Subcutaneous abdominal adipose tissue (tissue), 5 donors: ENCODE measurements at regions not wholly inside any gene's neighbourhood (a gene's known extent, or its start where the extent isn't known, plus 50 kb on each side); places are given as distances from the start of the nearest gene placed in this dataset.

Experiments
- H3K27ac ChIP-seq: one replicate; pipeline ENCODE4 v1.7.0; 2013; ENCODE audit warnings: low read depth, mild to moderate bottlenecking, inconsistent platforms, low read length, moderate library complexity
- H3K27me3 ChIP-seq, 5 donors: one replicate each; pipeline ENCODE4 v1.7.0; 2013; ENCODE audit warnings: low read length in 5 of 5, inconsistent platforms in 1 of 5; ENCODE audit not compliant: control insufficient read depth in 5 of 5, insufficient read depth in 4 of 5
- H3K36me3 ChIP-seq, 5 donors: one replicate each; pipeline ENCODE4 v1.7.0; 2013; ENCODE audit warnings: low read length in 5 of 5; ENCODE audit not compliant: control insufficient read depth in 5 of 5, insufficient read depth in 5 of 5
- H3K4me1 ChIP-seq, 5 donors: one replicate each; pipeline ENCODE4 v1.7.0; 2013; ENCODE audit warnings: low read length in 5 of 5, mild to moderate bottlenecking in 3 of 5, moderate library complexity in 1 of 5; ENCODE audit not compliant: control insufficient read depth in 5 of 5, insufficient read depth in 5 of 5
- H3K4me3 ChIP-seq, 5 donors: one replicate each; pipeline ENCODE4 v1.7.0; 2013; ENCODE audit warnings: low read length in 5 of 5, low read depth in 1 of 5
- H3K9ac ChIP-seq, 5 donors: one replicate each; pipeline ENCODE4 v1.7.0; 2013; ENCODE audit warnings: low read length in 5 of 5, mild to moderate bottlenecking in 4 of 5, moderate library complexity in 3 of 5
- H3K9me3 ChIP-seq, 5 donors: one replicate each; pipeline ENCODE4 v1.7.0; 2013; ENCODE audit warnings: low read length in 5 of 5; ENCODE audit not compliant: control insufficient read depth in 5 of 5
- donor health status: healthy.
- donor health status: healthy.
- donor health status: healthy.
- donor health status: healthy.
- donor health status: healthy.

GRCh38 chr6:50301307-50301706, 251.6 kb upstream of the DEFB112 start:
- Histone ChIP-seq H3K27ac (no peak overlapping the region), H3K4me1 (no peaks in the 10 kb centered on the region), H3K4me3 (no peak overlapping the region), H3K9me3 (no peaks in the 10 kb centered on the region), H3K27me3 (no peaks in the 10 kb centered on the region), H3K36me3 (no peaks in the 10 kb centered on the region), H3K9ac (no peak overlapping the region)

GRCh38 chr6:50305660-50306059, 255.9 kb upstream of the DEFB112 start:
- H3K27me3 ChIP-seq = no peaks in the 10 kb centered on the region
- H3K4me1 ChIP-seq = no peaks in the 10 kb centered on the region
- no peak overlapping the region for H3K9ac ChIP-seq
- no peaks in the 10 kb centered on the region for H3K9me3 ChIP-seq
- H3K36me3 ChIP-seq = no peaks in the 10 kb centered on the region
- H3K27ac ChIP-seq = no peak overlapping the region
- no peak overlapping the region for H3K4me3 ChIP-seq

GRCh38 chr6:50318536-50318935, 268.8 kb upstream of the DEFB112 start:
- no peak overlapping the region for H3K4me3 ChIP-seq

GRCh38 chr6:50330347-50330746, 280.6 kb upstream of the DEFB112 start:
- H3K27me3 ChIP-seq = no peaks in the 10 kb centered on the region
- peaks cover 0 to 6% (median under 1%) of the 10 kb centered on the region in 5 donors for H3K9me3 ChIP-seq
- no peak overlapping the region for H3K9ac ChIP-seq
- no peaks in the 10 kb centered on the region for H3K4me1 ChIP-seq
- no peak overlapping the region for H3K4me3 ChIP-seq
- no peak overlapping the region for H3K27ac ChIP-seq
- no peaks in the 10 kb centered on the region for H3K36me3 ChIP-seq

More at GRCh38 chr6:50318536-50318935, 268.8 kb upstream of the DEFB112 start:
- no peak overlapping the region for H3K9ac ChIP-seq
- H3K9me3 ChIP-seq = no peaks in the 10 kb centered on the region
- no peak overlapping the region for H3K27ac ChIP-seq
- H3K27me3 ChIP-seq = no peaks in the 10 kb centered on the region
- no peaks in the 10 kb centered on the region for H3K4me1 ChIP-seq
- no peaks in the 10 kb centered on the region for H3K36me3 ChIP-seq

GRCh38 chr6:50330963-50331362, 281.2 kb upstream of the DEFB112 start:
- Histone ChIP-seq H3K4me1 (no peaks in the 10 kb centered on the region), H3K9me3 (peaks cover 0 to 3% (median 0%) of the 10 kb centered on the region in 5 donors), H3K4me3 (no peak overlapping the region), H3K9ac (no peak overlapping the region), H3K36me3 (no peaks in the 10 kb centered on the region), H3K27ac (no peak overlapping the region), H3K27me3 (no peaks in the 10 kb centered on the region)

GRCh38 chr6:50333696-50334095, 284.0 kb upstream of the DEFB112 start:
- Histone ChIP-seq H3K27me3 (no peaks in the 10 kb centered on the region), H3K9me3 (no peaks in the 10 kb centered on the region)

GRCh38 chr6:50337532-50338122, 287.9 kb upstream of the DEFB112 start:
- Histone ChIP-seq H3K27ac (no peak overlapping the region), H3K4me3 (no peak overlapping the region), H3K36me3 (no peaks in the 10 kb centered on the region), H3K9ac (no peak overlapping the region), H3K4me1 (no peaks in the 10 kb centered on the region), H3K9me3 (no peaks in the 10 kb centered on the region), H3K27me3 (no peaks in the 10 kb centered on the region)

More at GRCh38 chr6:50333696-50334095, 284.0 kb upstream of the DEFB112 start:
- no peaks in the 10 kb centered on the region for H3K36me3 ChIP-seq
- no peak overlapping the region for H3K9ac ChIP-seq
- no peak overlapping the region for H3K27ac ChIP-seq
- no peaks in the 10 kb centered on the region for H3K4me1 ChIP-seq
- no peak overlapping the region for H3K4me3 ChIP-seq

GRCh38 chr6:50353603-50354002, 303.9 kb upstream of the DEFB112 start:
- Histone ChIP-seq H3K4me1 (no peaks in the 10 kb centered on the region), H3K4me3 (no peak overlapping the region), H3K27me3 (no peaks in the 10 kb centered on the region), H3K9me3 (peaks cover 0 to 15% (median 10%) of the 10 kb centered on the region in 5 donors), H3K27ac (no peak overlapping the region), H3K36me3 (no peaks in the 10 kb centered on the region), H3K9ac (no peak overlapping the region)

- Histone ChIP-seq H3K36me3 (no peaks in the 10 kb centered on the region), H3K4me1 (no peaks in the 10 kb centered on the region), H3K9ac (no peak overlapping the region), H3K9me3 (peaks cover 0 to 17% (median 10%) of the 10 kb centered on the region in 5 donors), H3K27ac (no peak overlapping the region), H3K27me3 (no peaks in the 10 kb centered on the region), H3K4me3 (no peak overlapping the region)
Observed at GRCh38 chr6:50358113-50358512, 308.4 kb upstream of the DEFB112 start.

- H3K4me3 ChIP-seq = no peak overlapping the region
- H3K9ac ChIP-seq = no peak overlapping the region
- no peaks in the 10 kb centered on the region for H3K27me3 ChIP-seq
- no peak overlapping the region for H3K27ac ChIP-seq
- no peaks in the 10 kb centered on the region for H3K4me1 ChIP-seq
- no peaks in the 10 kb centered on the region for H3K36me3 ChIP-seq
- peaks cover 0 to 3% (median 0%) of the 10 kb centered on the region in 5 donors for H3K9me3 ChIP-seq
Observed at GRCh38 chr6:50361641-50362331, 312.1 kb upstream of the DEFB112 start.
